Cortex of kidney (tissue), 1 donor: ENCODE measurements at regions not wholly inside any gene's neighbourhood (a gene's known extent, or its start where the extent isn't known, plus 50 kb on each side); places are given as distances from the start of the nearest gene placed in this dataset.

ENCODE experiments used
- DNase-seq: peaks from one replicate; lab custom pipeline; 2025; lab: John Stamatoyannopoulos, UW

DNA sequence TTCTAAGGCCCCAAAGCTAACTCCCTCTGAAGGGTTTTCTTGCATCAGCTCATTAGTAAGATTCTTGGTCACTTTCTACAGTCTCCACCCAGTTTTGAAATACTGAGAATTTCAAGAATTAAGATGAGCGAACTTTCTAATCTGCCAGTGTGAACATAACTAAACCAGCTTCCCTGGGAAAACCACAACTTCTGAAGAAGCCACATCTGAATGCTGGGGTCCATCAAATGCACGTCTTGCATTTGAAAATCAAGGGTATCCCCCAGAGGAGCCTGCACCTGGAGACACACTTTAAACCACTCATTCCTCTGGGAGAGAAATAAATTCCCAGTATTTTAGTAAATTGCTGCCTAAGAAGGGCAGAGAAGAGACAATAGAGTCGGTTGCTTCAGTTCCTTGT lies 292.1 kb upstream of the CDH4 start:
- no peak for DNase-seq

DNA sequence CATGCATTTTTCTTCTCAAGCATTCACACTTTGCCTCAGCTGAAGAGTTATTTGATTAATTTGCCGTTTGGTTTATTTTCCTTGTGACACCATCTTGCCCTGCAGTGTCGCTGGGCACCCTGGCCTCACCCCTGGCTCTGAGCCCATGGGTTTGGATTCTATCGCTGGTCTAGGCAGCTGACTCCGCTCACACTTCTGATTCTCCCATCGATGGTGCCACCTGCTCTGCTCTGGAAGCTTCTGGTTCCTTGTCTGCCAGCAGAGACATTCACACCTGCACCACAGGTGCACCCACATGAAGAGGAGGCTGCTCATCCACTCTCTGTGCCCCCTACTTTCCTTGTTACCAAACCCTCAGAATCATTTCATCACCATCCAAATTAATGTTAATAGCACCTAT lies 291.6 kb upstream of the CDH4 start:
- no peak for DNase-seq

DNA sequence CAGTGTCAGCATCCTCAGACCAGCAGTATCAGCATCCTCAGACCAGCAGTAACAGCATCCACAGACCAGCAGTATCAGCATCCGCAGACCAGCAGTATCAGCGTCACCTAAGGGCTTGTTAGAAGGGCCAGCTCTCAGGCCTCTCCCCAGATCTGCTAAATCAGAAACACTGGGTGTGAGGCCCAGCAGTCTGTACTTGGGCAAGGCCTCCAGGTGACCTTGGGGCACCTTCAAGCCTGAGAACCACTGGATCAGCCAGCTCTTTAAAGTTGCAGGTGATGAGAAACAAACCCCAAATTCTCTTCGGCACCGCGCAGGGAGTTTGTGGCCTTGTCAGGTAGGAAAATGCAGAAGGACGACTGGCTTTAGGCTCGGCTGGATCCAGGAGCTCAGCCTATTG lies 290.5 kb upstream of the CDH4 start:
- no peak for DNase-seq

DNA sequence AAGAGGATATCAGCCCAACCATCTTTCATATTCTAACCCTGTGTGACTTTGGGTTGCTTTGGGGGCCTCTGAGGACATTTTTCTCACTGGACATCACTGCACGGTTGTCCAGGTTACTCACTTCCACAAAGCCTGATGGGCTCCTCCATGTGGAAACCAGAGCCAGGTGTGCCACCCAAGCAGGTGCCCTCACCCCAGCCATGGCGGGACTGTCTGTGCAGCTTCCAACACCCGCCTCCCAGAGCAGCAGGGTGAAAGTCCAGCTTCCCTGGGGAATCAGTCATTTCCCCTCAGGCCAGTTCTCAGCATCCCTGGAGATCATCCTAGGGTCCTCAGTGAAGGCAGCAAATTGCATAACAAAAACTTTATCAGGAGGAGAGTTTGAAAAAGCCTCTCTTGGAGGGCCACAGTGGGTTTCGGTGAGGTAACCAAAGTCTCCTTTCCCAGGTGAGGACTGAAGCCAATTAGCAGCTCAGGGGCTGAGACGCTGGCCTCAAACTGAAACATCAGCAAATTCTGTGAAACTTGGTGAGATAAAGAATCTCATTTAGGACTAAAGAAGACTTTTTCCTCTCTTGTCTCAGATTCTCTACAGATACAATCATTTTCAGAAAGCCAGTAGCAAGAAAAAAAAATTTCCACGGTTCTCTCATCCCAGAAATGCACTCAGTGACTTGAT lies 289.6 kb upstream of the CDH4 start:
- no peak for DNase-seq

DNA sequence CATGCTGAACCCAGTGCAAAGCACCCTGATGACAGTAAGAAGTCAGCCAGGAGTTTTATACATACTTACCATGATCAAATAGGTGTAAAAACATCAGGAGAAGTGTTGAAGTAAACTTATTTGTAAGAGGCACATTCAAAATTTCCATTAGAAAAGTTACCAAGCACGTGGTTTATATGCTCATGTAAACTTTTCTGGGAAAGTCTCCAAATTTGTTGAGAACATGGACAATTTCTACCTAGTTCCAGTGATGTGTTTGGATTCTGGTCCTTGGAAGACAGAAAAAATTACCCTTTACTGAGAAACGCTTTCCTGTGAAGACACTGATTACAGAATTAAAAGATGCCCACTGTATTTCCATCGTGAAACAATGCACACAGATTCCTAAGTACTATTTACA lies 288.9 kb upstream of the CDH4 start:
- no peak for DNase-seq

DNA sequence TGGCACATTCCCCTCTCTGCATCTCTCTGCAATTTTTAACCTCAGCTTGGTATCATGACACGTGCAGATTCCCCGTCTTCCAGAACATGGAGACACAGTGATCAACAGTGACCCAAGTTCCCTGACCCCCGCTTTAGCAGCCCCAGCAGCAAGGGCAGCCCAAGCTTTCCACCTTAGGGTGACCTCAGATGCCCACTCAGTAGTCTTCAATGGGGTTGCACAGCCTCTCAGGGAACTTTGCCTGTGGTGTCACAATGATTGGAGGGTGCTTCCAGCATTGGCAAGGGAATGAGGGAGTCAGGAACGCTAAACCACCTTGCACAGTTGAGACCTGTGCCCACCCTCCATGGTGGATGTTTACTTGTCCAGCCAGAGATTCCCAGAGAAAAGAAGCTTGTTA lies 287.1 kb upstream of the CDH4 start:
- no peak for DNase-seq

DNA sequence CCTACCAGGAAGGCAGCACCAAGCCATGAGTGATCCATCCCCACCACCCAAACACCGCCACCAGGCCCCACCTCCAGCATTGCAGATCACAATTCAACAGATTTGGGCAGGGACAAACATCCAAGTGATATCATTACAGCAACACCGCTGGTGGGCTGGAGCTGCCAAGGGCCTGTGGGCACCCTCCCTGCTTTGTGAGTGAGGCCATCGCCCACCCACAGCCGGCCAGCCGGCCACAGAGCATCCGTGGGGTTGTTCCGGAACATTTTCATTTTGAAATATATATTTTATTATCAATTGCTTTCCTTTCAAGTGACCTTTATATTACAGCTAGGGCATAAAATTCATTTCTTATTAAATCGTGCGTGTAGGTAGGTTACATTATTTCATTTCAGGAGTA lies 286.0 kb upstream of the CDH4 start:
- no peak for DNase-seq

DNA sequence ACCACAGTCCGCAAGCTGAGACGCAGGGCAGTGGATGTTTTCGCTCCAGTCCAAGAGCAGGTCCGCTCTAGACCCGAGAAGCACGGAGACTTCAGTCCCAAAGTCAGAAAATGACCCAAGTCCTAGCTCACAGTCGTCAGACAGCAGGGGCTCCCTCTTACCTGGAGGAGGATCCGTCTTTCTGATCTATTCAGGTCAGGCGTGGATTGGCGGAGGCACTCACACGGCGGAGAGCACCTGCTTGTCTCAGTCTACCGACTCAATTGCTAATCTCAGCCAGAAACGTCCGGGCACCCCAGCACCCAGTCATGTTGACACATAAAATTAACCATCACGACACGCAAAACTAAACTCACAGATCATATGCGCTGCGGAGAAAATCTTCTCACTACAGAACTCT lies 285.3 kb upstream of the CDH4 start:
- DNase-seq, result no peak

DNA sequence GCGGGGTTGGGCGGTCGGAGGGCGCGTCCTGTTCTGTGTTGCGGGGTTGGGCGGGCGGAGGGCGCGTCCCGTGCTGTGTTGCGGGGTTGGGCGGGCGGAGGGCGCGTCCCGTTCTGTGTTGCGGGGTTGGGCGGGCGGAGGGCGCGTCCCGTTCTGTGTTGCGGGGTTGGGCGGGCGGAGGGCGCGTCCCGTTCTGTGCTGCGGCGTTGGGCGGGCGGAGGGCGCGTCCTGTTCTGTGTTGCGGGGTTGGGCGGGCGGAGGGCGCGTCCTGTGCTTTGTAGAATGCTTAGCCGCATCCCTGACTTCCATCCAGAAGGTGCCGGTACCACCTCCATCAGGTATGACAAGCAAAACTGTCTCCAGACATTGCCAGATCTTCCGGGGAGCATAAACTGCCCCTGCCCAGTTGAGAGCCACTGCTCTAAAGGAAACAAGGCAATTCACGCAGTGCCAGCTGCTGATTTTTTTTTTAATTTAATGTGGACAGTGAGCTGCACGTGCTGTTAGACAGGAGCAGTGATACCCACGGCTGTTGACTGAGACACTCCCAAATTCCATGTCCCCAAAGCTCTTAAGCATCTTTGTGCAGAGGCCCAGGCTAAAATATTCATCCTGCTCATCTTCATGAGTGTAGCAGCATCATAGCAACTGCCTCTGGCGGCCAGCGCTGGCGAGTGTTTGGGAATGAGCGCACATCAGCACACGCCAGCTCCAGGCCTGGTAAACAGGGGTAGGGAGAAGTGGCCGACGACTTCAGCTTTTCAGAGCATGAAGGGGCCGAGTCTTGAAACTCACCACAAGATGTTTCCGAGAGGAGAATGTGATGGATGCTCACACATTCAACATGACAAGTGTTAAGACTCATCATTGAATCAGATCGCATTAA lies 284.4 kb upstream of the CDH4 start:
- DNase-seq, result no peak

DNA sequence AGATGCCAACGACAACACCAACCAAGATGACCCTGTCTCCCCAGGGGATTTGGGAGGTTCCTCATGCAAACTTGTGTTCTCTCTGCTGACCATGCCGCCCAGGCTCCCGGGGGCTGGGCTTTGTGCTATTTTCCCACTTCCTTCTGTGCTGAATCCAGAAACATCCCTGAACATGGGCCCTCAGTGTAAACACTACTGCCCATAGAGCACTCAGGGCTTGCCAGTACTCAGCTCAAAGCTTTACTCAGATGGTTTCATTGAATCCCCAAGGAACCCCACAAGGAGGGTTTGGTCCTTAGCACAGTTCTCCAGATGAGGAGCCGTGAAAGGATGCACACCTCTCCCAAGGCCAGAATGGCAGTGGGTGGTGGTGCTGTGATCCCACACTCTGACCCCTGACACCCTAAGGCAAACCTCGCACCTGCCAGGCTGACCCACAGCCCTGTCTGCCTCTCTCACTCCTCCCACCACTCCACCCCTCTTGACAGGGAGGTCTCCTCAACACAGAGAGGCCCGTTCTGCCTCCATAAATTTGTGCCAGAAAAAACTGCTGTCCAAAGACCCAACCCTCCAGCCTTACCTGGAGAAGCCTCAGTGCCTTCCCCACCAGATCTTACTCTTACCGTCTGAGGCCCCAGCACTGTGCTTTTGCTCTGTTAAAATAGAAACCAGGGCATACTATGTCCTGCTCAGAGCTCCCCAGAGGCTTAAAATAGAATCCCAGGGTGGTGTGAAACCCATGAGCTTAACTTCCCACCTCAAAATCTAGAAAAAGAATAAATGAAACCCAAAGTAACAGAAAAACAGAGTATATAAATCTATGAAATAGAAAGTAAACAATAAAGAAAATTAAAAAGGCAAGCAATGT lies 283.0 kb upstream of the CDH4 start:
- DNase-seq, result no peak

DNA sequence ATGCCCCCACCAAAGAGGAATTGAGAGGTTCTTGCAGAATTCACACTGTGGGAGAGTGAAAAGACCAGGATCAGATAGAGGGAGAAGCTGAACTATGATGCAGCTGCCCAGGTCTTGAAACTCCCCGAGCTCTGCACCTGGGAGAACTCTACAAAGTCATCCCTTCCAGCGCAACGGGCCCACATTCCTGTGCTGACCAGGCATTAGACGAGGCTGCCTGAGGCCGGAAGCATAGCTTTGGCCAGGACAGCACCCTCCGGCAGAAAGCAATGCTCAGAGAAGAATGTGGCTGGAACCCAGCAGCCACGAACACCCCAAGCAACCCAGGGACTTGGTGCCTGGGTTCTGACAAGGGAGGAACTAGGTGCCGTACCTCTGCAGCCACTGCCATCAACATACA lies 281.5 kb upstream of the CDH4 start:
- no peak for DNase-seq

DNA sequence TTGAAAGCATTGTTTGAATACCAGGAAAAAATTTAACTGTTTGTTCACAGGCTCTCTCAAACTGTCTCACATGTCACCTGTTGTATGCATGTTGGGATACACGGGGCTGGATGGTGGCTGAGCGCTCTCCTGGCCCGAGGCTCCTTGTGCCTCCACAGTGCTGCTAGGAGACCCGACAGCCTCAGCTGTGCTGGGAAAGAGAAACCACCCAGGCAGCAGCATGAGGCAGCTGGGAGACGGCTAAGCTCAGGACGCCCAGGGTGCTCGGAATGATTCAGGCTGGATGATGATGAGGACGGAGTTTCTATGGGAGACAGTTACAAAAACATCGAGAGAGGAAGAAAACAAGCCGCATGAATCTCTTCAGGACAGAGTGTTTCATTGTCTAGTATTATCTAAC lies 278.0 kb upstream of the CDH4 start:
- DNase-seq, result no peak

DNA sequence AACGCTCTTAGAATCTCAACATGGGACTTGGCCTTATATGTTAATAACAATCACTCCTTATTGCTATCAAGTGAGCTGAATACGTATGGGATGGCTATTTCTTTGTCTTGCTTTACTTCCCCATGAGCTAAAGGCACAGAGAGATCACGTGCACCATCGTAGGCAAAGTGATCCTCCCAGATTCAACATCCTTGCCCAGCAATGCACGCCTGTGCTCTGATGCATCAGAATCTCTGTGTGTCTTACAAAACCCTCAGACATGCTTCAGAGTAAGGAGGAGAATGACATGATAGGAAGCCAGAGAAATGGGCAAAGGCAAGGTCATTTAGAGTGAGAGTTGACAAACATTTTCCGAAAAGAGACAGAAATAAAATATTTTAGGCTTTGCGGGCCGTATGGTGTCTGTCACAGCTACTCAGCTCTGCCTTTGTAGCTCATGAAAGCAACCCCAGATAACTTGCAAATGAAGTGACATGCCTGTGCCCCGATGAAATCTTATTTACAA lies 277.6 kb upstream of the CDH4 start:
- no peak for DNase-seq

DNA sequence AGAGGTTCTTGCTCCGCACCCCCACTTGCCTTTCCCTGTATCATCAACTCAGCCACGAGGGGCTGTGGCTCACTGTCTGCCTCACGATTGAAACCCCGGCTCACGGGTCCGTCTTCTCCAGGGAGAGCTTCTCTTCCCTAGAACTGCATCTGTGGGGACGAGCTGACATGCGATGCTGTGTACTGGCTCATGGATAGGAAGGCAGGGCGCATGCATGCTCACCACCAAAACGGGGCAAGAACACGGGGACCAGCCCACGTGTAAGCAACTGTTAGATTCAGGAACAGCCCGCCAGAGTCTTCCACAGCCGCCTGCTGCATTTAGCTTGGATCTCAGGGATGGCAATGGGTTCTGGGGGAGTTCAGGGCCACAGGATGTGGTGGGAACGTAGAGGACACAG lies 275.9 kb upstream of the CDH4 start:
- DNase-seq, result no peak

DNA sequence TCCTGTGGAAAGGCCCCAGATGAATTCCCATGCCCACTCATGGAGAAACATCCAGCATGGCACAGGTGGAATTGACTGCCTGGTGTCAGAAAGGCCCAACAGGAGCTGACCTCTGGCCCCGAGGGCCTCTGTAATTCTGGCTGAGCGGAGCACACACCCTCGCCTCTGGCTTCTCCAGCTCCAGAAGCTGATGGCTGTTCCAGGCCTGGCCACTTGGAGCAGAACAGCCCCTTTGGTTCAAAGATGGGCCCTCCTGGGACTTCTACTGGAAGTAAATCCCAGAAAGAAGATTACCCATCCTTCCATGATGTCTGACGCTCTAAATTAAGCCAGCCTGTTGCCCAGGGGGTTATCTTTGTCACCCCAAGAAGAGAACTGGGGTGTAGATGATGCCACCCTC lies 275.1 kb upstream of the CDH4 start:
- DNase-seq, result no peak

DNA sequence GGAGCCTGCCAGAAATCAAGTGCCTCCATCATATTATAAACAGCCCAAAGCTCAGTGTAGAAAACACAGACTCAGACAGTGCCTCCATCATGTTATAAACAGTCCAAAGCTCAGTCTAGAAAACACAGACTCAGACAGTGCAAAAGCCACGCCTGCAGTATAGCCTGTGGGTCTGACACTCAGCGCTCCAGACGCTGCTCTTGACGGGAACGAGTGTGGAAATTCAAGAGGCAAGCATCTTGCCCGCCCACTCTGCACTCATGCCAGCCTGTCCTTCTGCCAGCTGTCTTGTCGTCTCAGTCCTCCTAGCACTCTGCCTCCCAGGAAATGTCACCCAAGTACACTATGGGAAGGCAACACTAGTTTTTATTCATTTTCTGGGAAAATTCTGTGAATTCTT lies 274.2 kb upstream of the CDH4 start:
- DNase-seq, result no peak

DNA sequence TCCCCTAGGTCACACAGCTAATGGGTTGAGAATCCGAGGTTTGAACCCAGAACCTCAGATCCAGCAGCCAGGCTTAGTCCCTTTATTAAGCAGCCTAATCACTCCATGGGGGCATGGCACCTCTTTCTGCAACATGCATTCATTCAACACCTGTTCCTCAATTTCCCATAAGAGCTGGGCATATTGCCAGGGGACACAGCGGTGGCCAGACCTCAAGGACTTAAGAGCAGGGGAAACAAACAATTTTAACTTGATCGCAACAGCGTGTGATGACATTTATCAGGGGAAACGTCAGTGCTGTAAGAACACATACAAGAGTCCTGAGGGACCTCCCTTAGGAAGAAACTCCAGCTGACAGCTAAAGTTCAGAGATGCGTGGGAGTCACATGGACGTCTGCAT lies 267.4 kb upstream of the CDH4 start:
- DNase-seq, result no peak

DNA sequence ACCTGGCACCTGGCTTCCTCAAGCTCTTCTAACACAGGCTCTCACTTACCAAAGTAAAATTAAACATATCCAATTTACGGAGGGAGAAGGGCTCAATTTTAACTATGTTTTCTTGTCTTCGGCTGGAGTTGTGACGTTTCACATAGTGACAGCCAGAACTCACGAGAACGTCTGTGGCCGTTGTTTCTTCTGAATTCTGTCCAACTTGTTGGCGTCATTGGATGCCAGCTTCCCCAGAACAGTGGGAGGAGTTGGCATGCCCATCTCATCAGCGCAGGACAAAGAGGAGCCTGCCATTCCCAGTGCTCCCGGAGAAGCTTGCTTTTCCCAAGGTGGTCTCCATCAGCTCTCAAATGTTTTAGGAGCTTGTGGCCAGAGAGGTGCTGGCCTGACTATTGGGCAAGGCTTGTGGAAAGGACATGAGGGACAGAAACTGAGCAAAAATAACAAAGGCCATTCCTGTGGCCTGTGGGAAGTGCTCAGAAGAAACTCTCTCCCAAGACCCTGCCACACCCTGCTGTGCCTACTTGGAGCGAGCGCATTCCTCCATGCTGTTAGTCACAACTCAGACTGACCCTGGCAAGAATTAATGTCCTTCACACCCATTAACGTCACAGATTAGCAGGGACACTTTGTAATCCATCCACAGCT lies 265.4 kb upstream of the CDH4 start:
- DNase-seq, result no peak

DNA sequence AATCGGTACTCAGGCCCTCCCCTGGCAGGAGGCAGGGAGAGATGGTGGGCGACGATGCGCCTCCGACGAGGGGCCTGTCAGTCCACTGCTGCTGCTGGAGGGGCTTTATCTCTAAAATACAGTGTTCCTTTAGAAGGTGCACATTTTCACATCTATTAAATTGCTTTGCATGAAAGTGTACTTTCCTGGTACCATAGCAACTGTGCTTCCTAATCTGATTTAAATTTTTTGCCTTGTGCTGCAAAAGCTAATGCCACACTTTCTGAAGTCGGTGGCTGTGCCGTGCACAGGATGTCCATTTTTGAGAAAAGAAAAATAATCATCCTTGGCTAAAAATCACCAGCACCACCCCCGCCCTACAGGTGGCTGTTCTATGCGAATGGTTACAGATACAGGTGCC lies 262.0 kb upstream of the CDH4 start:
- no peak for DNase-seq

DNA sequence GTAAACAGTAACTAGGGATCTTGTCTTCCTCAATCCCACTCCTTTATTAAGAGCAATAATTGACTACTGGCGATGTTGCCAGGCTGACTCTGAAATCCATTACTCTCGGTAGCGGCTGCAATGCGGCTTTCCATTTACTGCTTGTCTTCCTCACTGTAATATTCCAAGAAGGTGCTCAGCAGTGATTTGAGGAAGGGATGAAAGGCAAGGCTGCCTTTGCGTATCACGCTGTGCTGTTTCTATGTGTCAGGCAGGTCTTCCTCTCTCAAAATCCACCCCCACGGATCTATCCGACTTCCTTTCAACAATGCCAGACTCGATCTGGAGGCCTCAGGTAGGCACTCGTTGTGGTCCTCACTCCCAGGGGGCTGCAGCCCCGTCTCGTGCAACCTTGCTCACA lies 261.4 kb upstream of the CDH4 start:
- DNase-seq, result no peak

DNA sequence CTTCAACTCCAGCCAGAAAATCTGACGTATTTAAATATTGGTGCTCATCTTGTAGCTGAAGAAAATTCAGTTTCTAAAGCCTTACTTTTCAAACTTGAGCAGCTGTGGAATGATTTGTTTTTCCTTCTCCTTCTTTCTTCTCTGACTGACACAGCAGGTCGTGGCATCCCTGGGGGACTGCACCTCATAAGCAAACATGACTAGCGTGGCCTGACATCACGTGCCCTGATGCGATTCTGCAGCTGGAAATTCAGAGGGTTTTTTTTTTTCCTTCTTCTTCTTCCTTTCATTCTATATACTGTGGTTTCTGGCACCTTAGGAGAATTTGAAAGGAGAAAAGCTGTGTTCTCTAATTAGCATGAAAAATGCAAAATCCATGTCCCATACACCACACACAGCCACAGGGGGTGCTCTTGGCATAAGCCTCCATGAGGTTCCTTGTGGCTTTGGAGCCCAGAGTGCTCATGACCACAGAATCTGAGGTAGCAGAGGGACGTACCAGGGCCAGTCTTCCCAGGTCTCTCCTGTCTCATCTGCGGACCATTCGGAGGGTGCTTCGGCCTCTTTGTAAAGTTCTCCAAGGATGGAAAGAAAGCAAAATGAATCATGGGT lies 258.5 kb upstream of the CDH4 start:
- DNase-seq, result no peak

DNA sequence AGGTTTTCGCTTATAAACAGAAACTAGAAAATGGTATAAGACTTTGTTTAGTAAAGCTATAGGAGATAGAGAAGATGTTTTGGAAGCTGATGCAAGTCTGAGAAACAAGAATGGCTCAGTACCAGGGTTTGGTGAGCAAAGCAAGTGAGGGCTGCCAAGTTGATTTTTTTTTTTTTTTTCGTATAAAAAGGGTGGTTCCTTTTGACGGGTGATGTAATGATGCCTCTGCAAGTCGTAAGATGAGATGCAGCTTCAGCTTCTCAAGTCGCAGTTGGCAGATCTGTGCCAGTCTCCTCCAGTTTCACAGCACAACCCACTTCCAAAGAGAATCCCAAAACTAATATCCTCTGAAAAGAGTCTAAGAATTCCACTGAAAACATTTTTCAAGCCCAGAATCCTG lies 252.8 kb upstream of the CDH4 start:
- DNase-seq, result no peak
